HG02763 (cell line): ENCODE measurements at regions not wholly inside any gene's neighbourhood (a gene's known extent, or its start where the extent isn't known, plus 50 kb on each side); places are given as distances from the start of the nearest gene placed in this dataset.

Experiments
- ATAC-seq: cut with Tn5 transposase; IDR thresholded peaks from one replicate; pipeline ENCODE4 v1.9.1; 2021; ENCODE audit warnings: mild to moderate bottlenecking, moderate library complexity; ENCODE audit not compliant: unreplicated experiment

GRCh38 chr4:83819582-83819981 lies 283.7 kb downstream of the GPAT3 start:
- ATAC-seq, result no peak

- ATAC-seq, result no peak
These were observed 274.5 kb downstream of the GPAT3 start for GRCh38 chr4:83810428-83810827.

- no peak for ATAC-seq
These were observed 273.7 kb downstream of the GPAT3 start for GRCh38 chr4:83809581-83809980.

DNA sequence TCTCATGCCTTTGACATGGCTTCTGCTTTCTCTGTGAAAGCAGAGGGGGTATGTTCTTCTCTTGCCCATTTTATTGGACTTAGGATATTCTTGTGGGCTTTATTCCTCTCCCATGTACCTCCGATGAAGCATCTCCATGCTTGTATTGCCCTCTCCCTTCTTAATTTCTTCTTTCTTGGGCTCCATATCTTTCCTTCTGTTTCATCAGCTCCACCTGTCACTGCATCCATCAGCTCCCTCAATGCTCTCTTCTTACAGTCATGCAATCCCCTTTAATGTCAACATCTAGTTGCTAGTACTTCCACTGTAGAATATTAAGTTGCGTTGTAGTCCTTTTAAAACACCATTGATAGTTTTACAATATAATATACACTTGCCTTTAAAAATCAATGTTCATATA lies 257.6 kb downstream of the GPAT3 start:
- ATAC-seq, result no peak

DNA sequence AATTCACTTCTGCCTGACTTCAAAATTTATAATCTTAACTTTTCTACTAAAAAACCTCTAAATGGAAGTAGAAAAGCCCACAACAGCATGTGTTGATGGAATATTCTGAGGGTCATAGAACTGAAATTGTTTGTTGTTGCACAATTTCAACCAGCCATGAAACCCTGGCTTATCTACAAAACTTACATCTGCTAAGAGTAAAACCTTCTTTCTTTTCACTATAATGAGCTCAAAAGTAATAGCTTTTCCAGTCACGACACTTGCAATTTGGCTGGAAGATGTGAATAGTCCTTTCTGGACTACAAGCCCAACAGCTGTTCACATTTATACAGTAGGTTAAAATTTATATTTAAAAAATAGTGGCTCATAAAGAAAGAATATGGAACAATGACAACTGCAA lies 250.0 kb downstream of the GPAT3 start:
- no peak for ATAC-seq

GRCh38 chr4:83783215-83783614 lies 247.3 kb downstream of the GPAT3 start:
- ATAC-seq, result no peak

GRCh38 chr4:83782591-83782990 lies 246.7 kb downstream of the GPAT3 start:
- ATAC-seq, result no peak

GRCh38 chr4:83781434-83781833 lies 245.5 kb downstream of the GPAT3 start:
- no peak for ATAC-seq

GRCh38 chr4:83780053-83780733 lies 244.3 kb downstream of the GPAT3 start:
- no peak for ATAC-seq

GRCh38 chr4:83779103-83780052 lies 243.5 kb downstream of the GPAT3 start:
- ATAC-seq, result no peak

DNA sequence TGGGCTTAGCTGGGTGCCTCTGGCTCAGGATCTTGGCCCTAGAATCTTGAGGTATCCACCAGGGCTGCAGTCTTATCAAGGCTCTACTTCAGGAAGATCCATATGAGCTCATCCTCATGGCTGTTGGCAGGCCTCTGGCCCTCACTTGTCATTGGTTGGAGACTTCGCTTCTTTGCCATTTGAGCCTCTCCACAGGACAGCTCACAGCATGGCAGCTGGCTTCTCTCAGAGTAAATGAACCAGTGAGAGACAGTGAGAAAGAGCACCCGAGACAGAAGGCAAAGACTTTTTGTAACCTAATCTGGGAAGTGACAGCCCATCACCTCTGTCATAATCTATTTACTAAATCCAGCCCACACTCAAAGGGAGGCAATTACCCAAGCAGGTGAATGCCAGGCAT lies 236.8 kb downstream of the GPAT3 start:
- ATAC-seq, result no peak

GRCh38 chr4:83771113-83771705 lies 235.3 kb downstream of the GPAT3 start:
- no peak for ATAC-seq

- no peak for ATAC-seq
These were observed 232.2 kb downstream of the GPAT3 start for GRCh38 chr4:83768146-83768545.

DNA sequence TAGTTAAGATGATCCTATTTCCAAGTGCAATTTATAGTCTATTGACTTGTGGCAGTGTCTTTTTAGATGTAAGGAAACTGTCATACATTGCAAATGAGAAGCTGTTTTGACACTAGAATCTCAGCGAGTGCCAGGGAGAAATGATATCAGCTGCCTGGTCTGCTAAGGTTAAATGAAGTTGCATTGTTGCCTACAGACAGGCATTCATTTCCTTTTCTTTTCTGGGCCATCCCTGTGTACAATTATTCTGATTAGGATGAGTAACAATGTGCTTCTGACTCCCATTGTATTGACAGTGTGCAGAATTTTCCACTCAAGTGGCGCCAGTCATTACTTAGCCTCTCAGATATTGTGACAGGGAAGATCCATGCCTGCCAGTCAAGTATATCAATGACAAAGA lies 231.2 kb downstream of the GPAT3 start:
- no peak for ATAC-seq

GRCh38 chr4:83759611-83760010 lies 223.7 kb downstream of the GPAT3 start:
- ATAC-seq, result no peak

GRCh38 chr4:83758285-83758684 lies 222.4 kb downstream of the GPAT3 start:
- no peak for ATAC-seq

DNA sequence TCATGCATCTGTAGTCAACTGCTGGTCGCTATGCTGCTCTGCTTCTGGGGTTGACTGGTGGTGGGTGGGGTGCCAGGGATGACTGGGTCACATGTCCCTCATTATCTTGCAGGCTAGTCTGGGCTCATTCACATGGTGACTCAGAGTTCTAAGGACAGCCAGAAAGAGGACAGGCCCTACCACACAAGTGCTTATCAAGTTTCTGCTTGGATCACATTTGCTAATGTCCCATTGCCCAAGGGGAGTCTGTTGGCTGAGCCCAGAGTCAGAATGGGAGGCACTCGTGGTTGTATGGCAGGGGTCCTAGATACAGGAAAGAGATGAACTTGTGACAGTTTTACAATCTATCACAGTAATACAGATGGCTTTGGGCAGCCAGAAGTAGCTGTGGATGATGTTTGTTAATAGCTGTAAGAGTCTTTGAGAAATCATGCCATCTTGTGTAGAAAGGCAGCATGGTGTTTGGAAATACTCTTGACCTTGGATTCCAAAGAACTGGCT lies 221.3 kb downstream of the GPAT3 start:
- ATAC-seq, result no peak

- no peak for ATAC-seq
These were observed 217.4 kb downstream of the GPAT3 start for GRCh38 chr4:83753260-83753659.

GRCh38 chr4:83751336-83751949 lies 215.5 kb downstream of the GPAT3 start:
- no peak for ATAC-seq

GRCh38 chr4:83748711-83749110 lies 212.8 kb downstream of the GPAT3 start:
- no peak for ATAC-seq

GRCh38 chr4:83738895-83739294 lies 203.0 kb downstream of the GPAT3 start:
- ATAC-seq, result no peak
